GM21576 (cell line): ENCODE measurements at regions not wholly inside any gene's neighbourhood (a gene's known extent, or its start where the extent isn't known, plus 50 kb on each side); places are given as distances from the start of the nearest gene placed in this dataset.
"Not testable (repeated sequence)": the region's sequence is repeated elsewhere in the genome, so short reads cannot be mapped to it uniquely, and the experiment has no call there.

Experiments used
- ATAC-seq: cut with Tn5 transposase; IDR thresholded peaks from one replicate; pipeline ENCODE4 v1.9.1; 2021; ENCODE audit warnings: mild to moderate bottlenecking, moderate library complexity; ENCODE audit not compliant: unreplicated experiment

GRCh38 chr13:88656751-88657150 lies 985.6 kb downstream of the SLITRK5 start:
- ATAC-seq = no peak

- ATAC-seq = no peak
These were observed 999.3 kb downstream of the SLITRK5 start for GRCh38 chr13:88670509-88670908.

GRCh38 chr13:88674841-88675240 lies 1003.7 kb downstream of the SLITRK5 start:
- no peak for ATAC-seq

GRCh38 chr13:88675347-88675996 lies 1004.3 kb downstream of the SLITRK5 start:
- ATAC-seq = no peak

DNA sequence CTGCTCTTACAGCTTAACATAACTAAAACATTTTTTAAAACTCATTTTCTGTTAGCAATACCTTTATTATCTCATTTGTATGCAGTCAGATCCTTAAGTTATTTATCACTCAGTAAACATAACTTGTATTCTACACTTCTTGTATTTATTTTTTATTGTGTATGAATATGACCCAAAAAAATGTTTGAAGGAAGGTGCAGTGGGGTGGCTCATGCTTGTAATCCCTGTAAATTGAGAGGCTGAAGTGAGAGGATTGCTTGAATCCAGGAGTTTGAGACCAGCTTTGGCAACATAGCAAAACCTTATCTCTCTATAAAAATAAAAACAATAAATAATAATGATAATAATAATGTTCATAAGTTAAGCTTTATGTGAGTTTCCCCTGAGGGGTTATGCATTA lies 1004.8 kb downstream of the SLITRK5 start:
- ATAC-seq = no peak

DNA sequence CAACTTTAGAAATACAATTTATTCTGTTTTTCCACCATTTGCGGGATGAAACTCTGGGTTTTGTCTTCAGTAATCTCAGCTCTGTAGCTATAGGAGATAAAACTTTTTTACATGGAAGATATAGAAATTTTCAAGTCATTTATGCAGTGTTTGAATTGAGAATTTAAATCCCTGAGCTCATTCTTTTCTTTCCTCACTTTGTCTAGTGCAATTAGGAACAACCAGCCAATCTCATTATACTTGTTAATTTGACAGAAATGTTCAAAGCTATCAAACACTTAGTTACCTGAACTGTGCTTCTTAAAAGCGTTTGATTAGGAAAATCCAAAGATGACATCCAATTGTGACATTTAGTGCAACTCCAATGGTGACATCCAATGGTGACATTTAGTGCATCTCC lies 1014.3 kb downstream of the SLITRK5 start:
- ATAC-seq = no peak

DNA sequence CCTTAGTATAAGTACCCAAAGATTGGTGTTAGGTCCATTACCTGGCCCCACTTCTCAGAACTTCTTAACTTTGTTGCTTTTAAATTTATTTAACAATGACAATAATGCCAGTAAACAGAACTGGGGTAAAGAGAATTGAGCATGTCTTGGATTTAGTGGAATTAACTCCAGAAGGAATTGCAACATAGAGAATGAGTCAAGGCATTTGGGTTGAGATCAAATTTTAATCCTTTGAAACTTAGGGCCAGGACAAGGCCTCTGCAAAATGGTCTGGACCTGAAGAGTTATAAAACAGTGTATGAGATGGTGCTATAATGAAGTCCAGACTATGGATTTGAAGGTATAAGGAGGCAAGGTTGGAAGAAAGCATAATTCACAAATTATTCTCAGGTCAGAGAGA lies 1030.4 kb downstream of the SLITRK5 start:
- no peak for ATAC-seq

DNA sequence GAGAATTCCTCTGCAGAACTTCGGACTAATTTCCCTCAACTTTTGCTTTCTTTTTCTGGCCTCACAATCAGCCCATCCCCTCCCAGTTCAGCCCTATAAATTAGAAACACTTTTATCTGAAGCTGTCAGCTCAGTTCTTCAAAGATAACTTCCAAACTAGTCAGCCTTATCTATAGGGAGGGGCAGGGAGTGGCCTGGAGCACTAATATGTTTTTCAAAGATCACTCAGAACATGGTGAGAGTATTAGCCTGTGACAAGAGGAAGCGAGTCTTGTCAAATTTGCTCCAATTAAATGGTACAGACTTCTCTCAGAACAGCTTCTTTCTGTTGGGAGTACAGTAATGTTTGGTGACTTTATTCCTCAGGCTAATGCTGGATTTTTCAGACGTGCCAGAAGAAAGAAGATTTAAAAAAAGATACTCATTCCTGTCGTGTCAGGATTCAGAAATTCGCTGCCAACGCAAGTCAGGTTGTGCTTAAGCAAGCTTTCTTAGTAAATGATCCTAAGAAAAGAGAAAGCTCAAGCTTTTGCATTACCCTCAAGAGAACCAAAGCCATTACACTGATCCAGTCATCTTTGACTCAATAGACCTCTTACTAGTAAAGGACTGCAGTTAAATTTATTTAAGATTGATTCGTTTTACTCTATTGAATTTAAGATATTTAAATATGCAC lies 1033.6 kb downstream of the SLITRK5 start:
- no peak for ATAC-seq

- ATAC-seq = no peak
These were observed 1036.5 kb downstream of the SLITRK5 start for GRCh38 chr13:88707646-88708045.

DNA sequence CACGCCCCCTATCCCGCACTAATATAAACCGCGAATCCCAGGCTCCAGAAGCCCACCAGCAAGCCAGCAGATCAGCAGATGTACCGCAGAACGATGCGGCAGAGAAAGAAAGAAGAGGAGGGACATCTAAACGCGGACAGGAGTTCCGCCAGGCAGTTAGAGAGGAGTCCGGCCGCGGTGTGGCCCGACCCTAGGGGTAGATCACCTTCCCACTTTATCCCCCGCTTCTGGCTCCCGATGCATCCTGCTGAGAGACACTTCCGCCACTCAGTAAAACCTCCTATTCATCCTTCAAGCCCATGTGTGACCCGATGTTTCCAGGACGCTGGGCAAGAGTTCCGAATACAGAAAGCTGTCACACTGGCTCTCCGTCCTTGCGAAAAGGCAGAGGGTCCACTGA lies 1046.8 kb downstream of the SLITRK5 start:
- no peak for ATAC-seq

GRCh38 chr13:88718781-88719180 lies 1047.6 kb downstream of the SLITRK5 start:
- ATAC-seq = no peak

GRCh38 chr13:88726075-88726474 lies 1054.9 kb downstream of the SLITRK5 start:
- no peak for ATAC-seq

- not testable (repeated sequence) for ATAC-seq
These were observed 1056.1 kb downstream of the SLITRK5 start for GRCh38 chr13:88727236-88727635.

DNA sequence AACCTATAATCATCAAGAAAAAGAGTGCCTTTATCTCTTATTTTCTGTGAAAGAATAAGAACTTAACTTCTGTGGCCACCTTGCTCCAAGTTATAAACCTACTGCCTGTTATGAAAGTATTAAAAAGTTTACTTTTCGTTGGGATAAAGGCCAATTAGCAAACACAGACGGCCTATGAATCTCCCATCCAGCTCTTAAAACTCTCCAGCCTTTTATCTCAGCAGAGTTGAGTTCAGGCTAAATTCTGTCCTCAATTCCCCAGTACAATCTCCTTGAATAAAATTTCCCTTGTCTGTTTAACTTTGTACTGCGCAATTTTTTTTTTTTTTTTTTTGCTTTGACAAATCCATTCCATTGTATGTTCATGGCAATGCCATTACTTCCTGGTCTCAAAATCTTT lies 1058.4 kb downstream of the SLITRK5 start:
- no peak for ATAC-seq

DNA sequence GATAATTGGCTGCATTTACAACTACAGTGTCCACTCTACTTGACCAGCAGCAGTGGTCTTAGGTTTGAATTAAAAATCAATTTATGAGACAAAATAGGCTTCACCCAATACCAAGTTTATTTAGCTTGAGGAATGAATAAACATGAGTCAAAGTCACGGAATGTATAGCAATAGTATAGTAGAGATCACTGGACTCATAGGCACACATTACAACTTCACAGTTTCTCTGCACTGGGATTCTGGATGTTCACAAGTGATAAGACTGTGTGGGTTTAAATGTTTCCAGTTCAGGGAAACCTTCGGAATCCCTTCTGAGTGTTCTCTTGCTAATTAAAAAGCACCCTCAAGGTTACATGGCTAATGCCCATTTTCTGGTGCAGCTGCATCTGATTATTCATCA lies 1064.9 kb downstream of the SLITRK5 start:
- ATAC-seq = no peak

DNA sequence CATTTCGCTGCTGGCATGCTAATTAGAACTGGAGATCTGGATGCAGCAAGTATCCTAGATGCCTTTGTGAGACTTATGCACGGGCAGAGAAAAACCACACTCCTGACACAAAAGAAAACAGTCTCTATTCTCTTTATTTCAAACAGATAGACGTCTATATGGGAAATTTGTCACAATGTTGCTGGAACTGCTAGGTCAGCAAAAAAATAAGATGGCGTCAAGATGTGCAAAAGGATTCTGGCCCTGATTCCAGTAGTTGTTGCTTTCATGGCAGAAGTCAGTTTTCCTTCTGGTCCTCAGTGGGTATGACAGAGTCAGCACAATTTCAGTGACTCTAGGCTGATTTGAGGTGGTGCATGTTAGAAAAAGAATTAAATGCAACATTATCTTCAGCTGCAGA lies 1068.0 kb downstream of the SLITRK5 start:
- ATAC-seq = no peak

DNA sequence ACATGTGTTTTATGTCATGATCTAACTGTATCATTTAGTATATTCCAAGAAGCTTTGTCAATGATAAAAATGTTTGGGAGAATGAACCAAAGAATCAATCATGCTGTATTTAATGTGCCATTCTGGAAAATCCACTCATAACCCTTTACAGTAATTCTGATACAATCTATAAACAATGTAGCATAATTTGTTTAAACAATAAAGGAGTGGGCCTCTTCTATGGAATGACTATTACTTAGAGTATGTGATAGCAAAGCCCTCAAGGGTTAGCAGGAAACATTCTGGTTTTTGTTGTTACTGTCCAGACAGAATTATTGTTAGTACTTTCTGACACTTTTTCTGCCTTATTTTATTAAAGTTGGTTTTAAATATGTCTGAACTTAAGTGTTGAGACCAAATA lies 1073.1 kb downstream of the SLITRK5 start:
- ATAC-seq = no peak

DNA sequence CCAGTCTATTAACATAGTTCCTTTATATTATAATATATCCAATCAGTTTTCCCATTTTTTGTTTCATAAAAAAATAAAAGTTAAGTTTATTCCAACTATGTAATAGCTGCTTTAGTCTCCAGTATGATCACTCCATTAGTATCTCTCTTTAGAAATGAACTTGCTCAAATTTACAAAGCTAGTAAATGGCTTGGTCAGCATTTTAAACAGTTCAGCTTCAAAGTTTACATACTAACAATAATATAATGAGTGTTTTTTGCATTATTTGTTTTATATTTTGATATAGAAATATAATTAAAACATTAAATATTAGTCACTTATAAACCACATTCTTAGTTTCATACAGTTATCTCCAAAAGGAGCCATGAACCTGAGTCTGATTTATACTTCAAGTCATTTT lies 1073.8 kb downstream of the SLITRK5 start:
- no peak for ATAC-seq

GRCh38 chr13:88752041-88752440 lies 1080.9 kb downstream of the SLITRK5 start:
- ATAC-seq = no peak

DNA sequence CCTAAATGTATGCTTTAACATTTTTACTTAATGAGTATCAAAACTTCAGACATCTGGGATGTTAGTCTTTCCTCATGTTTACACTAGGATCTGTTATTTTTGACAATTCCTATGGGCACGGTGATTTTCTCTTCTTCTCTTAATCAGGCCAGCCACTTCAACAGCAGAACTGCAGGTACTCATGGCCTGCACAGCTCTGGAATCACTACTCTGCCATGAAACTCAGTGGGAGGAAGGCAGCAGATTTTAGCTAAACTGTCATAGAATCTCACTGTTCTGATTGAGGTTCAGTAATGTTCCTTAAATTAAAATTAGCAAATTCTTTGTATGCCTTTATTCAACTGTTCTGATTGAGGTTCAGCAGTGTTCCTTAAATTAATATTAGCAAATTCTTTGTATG lies 1083.0 kb downstream of the SLITRK5 start:
- no peak for ATAC-seq

GRCh38 chr13:88761145-88761544 lies 1090.0 kb downstream of the SLITRK5 start:
- no peak for ATAC-seq

GRCh38 chr13:88764103-88764502 lies 1092.9 kb downstream of the SLITRK5 start:
- no peak for ATAC-seq

DNA sequence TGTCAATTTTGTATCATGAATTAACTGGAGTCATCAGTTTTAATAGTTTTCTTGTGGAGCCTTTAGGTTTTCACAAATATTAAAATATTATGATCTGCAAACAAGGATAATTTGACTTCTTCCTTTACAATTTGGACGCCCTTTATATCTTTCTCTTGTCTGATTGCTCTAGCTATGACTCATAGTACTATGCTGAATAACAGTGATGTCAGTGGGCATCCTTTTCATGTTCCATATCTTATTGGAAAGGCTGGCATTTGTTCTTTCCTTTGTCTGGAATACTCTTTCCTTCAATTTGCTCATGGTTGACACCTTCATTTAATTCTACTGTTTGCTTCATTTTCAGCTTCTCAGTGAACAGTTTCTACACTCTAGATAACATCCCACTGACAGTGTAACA lies 1129.3 kb downstream of the SLITRK5 start:
- ATAC-seq = no peak
